ENCODE measurements at regions not wholly inside any gene's neighbourhood (a gene's known extent, or its start where the extent isn't known, plus 50 kb on each side); places are given as distances from the start of the nearest gene placed in this dataset.
"Not testable (repeated sequence)": the region's sequence is repeated elsewhere in the genome, so short reads cannot be mapped to it uniquely, and the experiment has no call there.

DNA sequence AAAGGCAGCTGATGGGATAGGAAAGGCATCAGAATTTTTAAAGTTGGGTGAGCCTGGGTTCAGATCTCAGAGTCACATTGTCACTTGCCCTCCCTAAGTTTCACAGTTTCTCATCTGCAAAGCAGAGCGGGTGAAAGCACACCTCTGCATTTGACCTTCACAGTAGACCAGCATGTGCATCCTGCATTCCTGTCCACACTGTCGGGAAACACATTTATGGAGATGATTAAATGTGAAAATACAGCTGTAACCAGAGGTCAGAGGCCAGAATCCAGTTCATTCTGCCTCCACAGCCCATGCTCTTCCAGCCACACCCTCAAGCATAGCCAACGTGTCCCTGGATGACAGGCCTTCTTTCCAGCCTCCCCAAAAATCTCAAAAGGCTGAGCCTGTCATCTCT, 392.0 kb upstream of the MYT1L start:
- TF ChIP-seq CTCF (IDR thresholded peaks at IDR 0.05; ENCODE audit: poor library complexity) (no peak), EZH2phosphoT487 (IDR thresholded peaks at IDR 0.05; ENCODE audit: low read depth, severe bottlenecking, unreplicated experiment) (no peak), EZH2 (IDR thresholded peaks at IDR 0.05; ENCODE audit: borderline replicate concordance) (no peak)
- no peaks in the 10 kb centered on the region for H3K9me2 ChIP-seq (replicated peaks; ENCODE audit: insufficient read depth)
- DNase-seq (ENCODE audit: low spot score): no peak
- no peak overlapping the region for H3K4me2 ChIP-seq
- H4K20me1 ChIP-seq (ENCODE audit: insufficient read depth, poor library complexity, severe bottlenecking): no peaks in the 10 kb centered on the region
- H3K4me3 ChIP-seq: no peak overlapping the region
- H2AFZ ChIP-seq: no peak overlapping the region
- WGBS (ENCODE audit: low lambda C conversion rate, missing lambda C conversion rate): 80% methylated on average over 3 of the region's 3 CpGs
- H3K27me3 ChIP-seq: no peaks in the 10 kb centered on the region
- no peaks in the 10 kb centered on the region for H3K36me3 ChIP-seq (replicated peaks; ENCODE audit: insufficient read depth, low read depth)
- H3K9me3 ChIP-seq (ENCODE audit: low read depth): no peaks in the 10 kb centered on the region
- no peaks in the 10 kb centered on the region for H3K79me2 ChIP-seq
- H3K4me1 ChIP-seq (ENCODE audit: insufficient read depth): no peaks in the 10 kb centered on the region
- no peak overlapping the region for H3K27ac ChIP-seq

DNA sequence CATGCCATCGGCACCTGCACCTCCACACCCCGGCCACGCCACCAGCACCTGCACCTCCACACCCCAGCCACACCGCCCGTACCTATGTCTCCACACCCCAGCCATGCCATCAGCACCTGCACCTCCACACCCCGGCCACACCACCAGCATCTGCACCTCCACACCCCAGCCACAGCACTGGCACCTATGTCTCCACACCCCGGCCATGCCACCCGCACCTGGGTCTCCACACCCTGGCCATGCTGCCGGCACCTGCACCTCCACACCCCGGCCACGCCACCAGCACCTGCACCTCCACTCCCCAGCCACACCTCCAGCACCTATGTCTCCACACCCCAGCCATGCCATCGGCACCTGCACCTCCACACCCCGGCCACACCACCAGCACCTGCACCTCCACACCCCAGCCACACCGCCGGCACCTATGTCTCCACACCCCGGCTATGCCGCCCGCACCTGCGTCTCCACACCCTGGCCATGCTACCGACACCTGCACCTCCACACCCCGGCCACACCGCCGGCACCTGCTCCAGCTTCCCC, 390.3 kb upstream of the MYT1L start:
- H3K4me1 ChIP-seq (ENCODE audit: insufficient read depth): no peaks in the 10 kb centered on the region
- no peaks in the 10 kb centered on the region for H3K79me2 ChIP-seq
- TF ChIP-seq EZH2 (IDR thresholded peaks at IDR 0.05; ENCODE audit: borderline replicate concordance) (no peak), EZH2phosphoT487 (IDR thresholded peaks at IDR 0.05; ENCODE audit: low read depth, severe bottlenecking, unreplicated experiment) (no peak), CTCF (IDR thresholded peaks at IDR 0.05; ENCODE audit: poor library complexity) (no peak)
- H2AFZ ChIP-seq: no peak overlapping the region
- H4K20me1 ChIP-seq (ENCODE audit: insufficient read depth, poor library complexity, severe bottlenecking): no peaks in the 10 kb centered on the region
- no peaks in the 10 kb centered on the region for H3K9me3 ChIP-seq (ENCODE audit: low read depth)
- H3K4me2 ChIP-seq: no peak overlapping the region
- H3K27me3 ChIP-seq: no peaks in the 10 kb centered on the region
- no peaks in the 10 kb centered on the region for H3K9me2 ChIP-seq (replicated peaks; ENCODE audit: insufficient read depth)
- WGBS (ENCODE audit: low lambda C conversion rate, missing lambda C conversion rate): 89% methylated on average over 19 of the region's 23 CpGs
- no peaks in the 10 kb centered on the region for H3K36me3 ChIP-seq (replicated peaks; ENCODE audit: insufficient read depth, low read depth)
- DNase-seq (ENCODE audit: low spot score): no peak
- H3K27ac ChIP-seq: no peak overlapping the region
- H3K4me3 ChIP-seq: no peak overlapping the region

DNA sequence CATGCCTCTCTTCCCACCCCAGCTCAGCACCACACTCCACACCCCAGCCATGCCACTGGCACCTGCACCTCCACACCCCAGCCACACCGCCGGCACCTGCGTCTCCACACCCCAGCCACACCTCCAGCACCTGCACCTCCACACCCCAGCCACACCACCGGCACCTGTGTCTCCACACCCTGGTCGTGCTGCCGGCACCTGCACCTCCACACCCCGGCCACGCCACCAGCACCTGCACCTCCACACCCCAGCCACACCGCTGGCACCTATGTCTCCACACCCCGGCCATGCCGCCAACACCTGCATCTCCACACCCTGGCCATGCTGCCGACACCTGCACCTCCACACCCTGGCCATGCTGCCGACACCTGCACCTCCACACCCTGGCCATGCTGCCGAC, 389.7 kb upstream of the MYT1L start:
- H3K27me3 ChIP-seq; H3K79me2 ChIP-seq; H2AFZ ChIP-seq; H3K9me2 ChIP-seq (replicated peaks; ENCODE audit: insufficient read depth); H3K9me3 ChIP-seq (ENCODE audit: low read depth); DNase-seq (ENCODE audit: low spot score); H3K4me2 ChIP-seq; H3K4me1 ChIP-seq (ENCODE audit: insufficient read depth); H3K27ac ChIP-seq; H3K4me3 ChIP-seq; H3K36me3 ChIP-seq (replicated peaks; ENCODE audit: insufficient read depth, low read depth); H4K20me1 ChIP-seq (ENCODE audit: insufficient read depth, poor library complexity, severe bottlenecking): not testable (repeated sequence)
- 92% methylated on average over 6 of the region's 14 CpGs for WGBS (ENCODE audit: low lambda C conversion rate, missing lambda C conversion rate)

DNA sequence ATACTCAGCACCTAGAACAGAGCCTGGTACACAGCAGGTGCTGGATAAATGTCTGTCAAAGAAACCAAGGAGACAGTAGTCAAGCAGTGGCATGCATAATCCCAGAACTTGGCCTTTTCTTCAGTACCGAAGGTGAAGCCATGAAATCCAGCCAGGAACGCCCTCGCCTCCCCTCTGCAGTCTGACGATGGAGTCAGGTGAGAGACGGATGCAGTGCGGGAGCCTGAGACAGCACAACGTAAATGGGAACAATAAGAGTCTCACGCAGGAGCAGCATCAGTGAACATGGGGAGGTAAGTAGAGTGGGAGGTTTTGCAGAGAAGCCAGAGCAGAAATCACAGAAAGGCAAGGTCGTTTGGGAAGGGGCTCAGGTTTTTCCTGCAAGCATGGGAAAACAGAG, 389.3 kb upstream of the MYT1L start:
- Histone ChIP-seq H3K4me3 (no peak overlapping the region), H3K9me3 (ENCODE audit: low read depth) (no peaks in the 10 kb centered on the region), H3K4me2 (no peak overlapping the region), H3K79me2 (no peaks in the 10 kb centered on the region), H2AFZ (no peak overlapping the region), H3K27ac (no peak overlapping the region), H3K4me1 (ENCODE audit: insufficient read depth) (no peaks in the 10 kb centered on the region), H3K36me3 (replicated peaks; ENCODE audit: insufficient read depth, low read depth) (no peaks in the 10 kb centered on the region), H3K27me3 (no peaks in the 10 kb centered on the region), H3K9me2 (replicated peaks; ENCODE audit: insufficient read depth) (no peaks in the 10 kb centered on the region), H4K20me1 (ENCODE audit: insufficient read depth, poor library complexity, severe bottlenecking) (no peaks in the 10 kb centered on the region)
- TF ChIP-seq EZH2phosphoT487 (IDR thresholded peaks at IDR 0.05; ENCODE audit: low read depth, severe bottlenecking, unreplicated experiment): no peak
- no peak for TF ChIP-seq CTCF (IDR thresholded peaks at IDR 0.05; ENCODE audit: poor library complexity)
- TF ChIP-seq EZH2 (IDR thresholded peaks at IDR 0.05; ENCODE audit: borderline replicate concordance): no peak
- no peak for DNase-seq (ENCODE audit: low spot score)
- WGBS (ENCODE audit: low lambda C conversion rate, missing lambda C conversion rate): 82% methylated on average over 9 of the region's 9 CpGs
